ENCODE measurements at regions not wholly inside any gene's neighbourhood (a gene's known extent, or its start where the extent isn't known, plus 50 kb on each side); places are given as distances from the start of the nearest gene placed in this dataset.

DNA sequence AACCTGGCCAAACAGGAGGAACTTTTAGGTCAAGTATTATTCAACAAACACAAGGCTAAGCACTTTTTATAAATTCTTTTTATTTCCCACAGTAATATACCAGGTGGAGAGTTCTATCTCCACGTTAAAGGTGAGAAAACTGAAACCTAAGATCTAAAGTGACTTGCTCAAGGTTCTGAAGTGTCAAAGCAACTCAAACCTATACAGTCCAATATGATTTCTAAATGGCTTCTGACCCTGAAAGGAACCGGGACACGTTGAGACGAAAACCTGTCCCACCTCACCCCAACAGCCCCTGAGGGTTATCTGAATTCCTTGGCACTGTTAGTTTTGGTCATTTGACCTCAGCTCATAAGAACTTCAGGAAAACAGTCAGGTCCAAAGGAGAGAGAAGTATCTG is 814.5 kb upstream of the LRATD1 start:
- no peak for TF ChIP-seq TCF12 (IDR thresholded peaks at IDR 0.05; ENCODE audit: low read depth)
- no peak for TF ChIP-seq EGR1 (IDR thresholded peaks at IDR 0.05)
- TF ChIP-seq CREB1 (IDR thresholded peaks at IDR 0.05; ENCODE audit: low read depth): no peak
- TF ChIP-seq REST (IDR thresholded peaks at IDR 0.05; ENCODE audit: low read depth): no peak
- TF ChIP-seq ZBTB7A (IDR thresholded peaks at IDR 0.05; ENCODE audit: low read depth): no peak
- TF ChIP-seq TEAD4 (IDR thresholded peaks at IDR 0.05): no peak
- no peak for TF ChIP-seq NFIC (IDR thresholded peaks at IDR 0.05)
- TF ChIP-seq EP300 (IDR thresholded peaks at IDR 0.05; ENCODE audit: borderline replicate concordance): no peak
- no peak for TF ChIP-seq TAF1 (IDR thresholded peaks at IDR 0.05; ENCODE audit: low read depth)

- TF ChIP-seq YY1 (IDR thresholded peaks at IDR 0.05; ENCODE audit: low read depth) (no peak), USF1 (IDR thresholded peaks at IDR 0.05) (no peak), CEBPB (IDR thresholded peaks at IDR 0.05) (no peak)
Measured at GRCh38 chr2:13819896-13820295, 812.6 kb upstream of the LRATD1 start.

GRCh38 chr2:13821255-13821880 is 811.1 kb upstream of the LRATD1 start:
- TF ChIP-seq EGR1 (IDR thresholded peaks at IDR 0.05): no peak
- no peak for TF ChIP-seq TEAD4 (IDR thresholded peaks at IDR 0.05)
- no peak for TF ChIP-seq REST (IDR thresholded peaks at IDR 0.05; ENCODE audit: low read depth)
- no peak for TF ChIP-seq YY1 (IDR thresholded peaks at IDR 0.05; ENCODE audit: low read depth)
- no peak for TF ChIP-seq ZBTB7A (IDR thresholded peaks at IDR 0.05; ENCODE audit: low read depth)
- no peak for TF ChIP-seq TCF12 (IDR thresholded peaks at IDR 0.05; ENCODE audit: low read depth)
- TF ChIP-seq TAF1 (IDR thresholded peaks at IDR 0.05; ENCODE audit: low read depth): no peak
- TF ChIP-seq RAD21 (IDR thresholded peaks at IDR 0.05; ENCODE audit: low read depth): no peak
- TF ChIP-seq, protein P1, sequence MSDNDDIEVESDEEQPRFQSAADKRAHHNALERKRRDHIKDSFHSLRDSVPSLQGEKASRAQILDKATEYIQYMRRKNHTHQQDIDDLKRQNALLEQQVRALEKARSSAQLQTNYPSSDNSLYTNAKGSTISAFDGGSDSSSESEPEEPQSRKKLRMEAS (IDR thresholded peaks at IDR 0.05): no peak
- no peak for TF ChIP-seq EP300 (IDR thresholded peaks at IDR 0.05; ENCODE audit: borderline replicate concordance)
- TF ChIP-seq USF1 (IDR thresholded peaks at IDR 0.05): no peak
- no peak for TF ChIP-seq CREB1 (IDR thresholded peaks at IDR 0.05; ENCODE audit: low read depth)

- TF ChIP-seq USF1 (IDR thresholded peaks at IDR 0.05) (no peak), ZBTB7A (IDR thresholded peaks at IDR 0.05; ENCODE audit: low read depth) (no peak), EP300 (IDR thresholded peaks at IDR 0.05; ENCODE audit: borderline replicate concordance) (no peak), EGR1 (IDR thresholded peaks at IDR 0.05) (no peak), YY1 (IDR thresholded peaks at IDR 0.05; ENCODE audit: low read depth) (no peak), RAD21 (IDR thresholded peaks at IDR 0.05; ENCODE audit: low read depth) (no peak), TCF12 (IDR thresholded peaks at IDR 0.05; ENCODE audit: low read depth) (no peak), CREB1 (IDR thresholded peaks at IDR 0.05; ENCODE audit: low read depth) (no peak), NFIC (IDR thresholded peaks at IDR 0.05) (no peak)
- TF ChIP-seq, protein P1 (IDR thresholded peaks at IDR 0.05): no peak
Measured at GRCh38 chr2:13822365-13822764, 810.2 kb upstream of the LRATD1 start.

GRCh38 chr2:13826314-13826853 is 806.1 kb upstream of the LRATD1 start:
- TF ChIP-seq YY1 (IDR thresholded peaks at IDR 0.05; ENCODE audit: low read depth) (no peak), TAF1 (IDR thresholded peaks at IDR 0.05; ENCODE audit: low read depth) (no peak), FOXM1 (IDR thresholded peaks at IDR 0.05; ENCODE audit: borderline replicate concordance, low read depth) (no peak), TCF12 (IDR thresholded peaks at IDR 0.05; ENCODE audit: low read depth) (no peak), USF1 (IDR thresholded peaks at IDR 0.05) (no peak), TEAD4 (IDR thresholded peaks at IDR 0.05) (no peak), EGR1 (IDR thresholded peaks at IDR 0.05) (no peak), CEBPB (IDR thresholded peaks at IDR 0.05) (no peak), EP300 (IDR thresholded peaks at IDR 0.05; ENCODE audit: borderline replicate concordance) (no peak), REST (IDR thresholded peaks at IDR 0.05; ENCODE audit: low read depth) (no peak), RAD21 (IDR thresholded peaks at IDR 0.05; ENCODE audit: low read depth) (no peak), ZBTB7A (IDR thresholded peaks at IDR 0.05; ENCODE audit: low read depth) (no peak), NFIC (IDR thresholded peaks at IDR 0.05) (no peak), CREB1 (IDR thresholded peaks at IDR 0.05; ENCODE audit: low read depth) (no peak)
- TF ChIP-seq, protein P1 (IDR thresholded peaks at IDR 0.05): no peak

Data from Ishikawa (cell line).